Bronchial epithelial cell (primary cell): ENCODE measurements at regions not wholly inside any gene's neighbourhood (a gene's known extent, or its start where the extent isn't known, plus 50 kb on each side); places are given as distances from the start of the nearest gene placed in this dataset.

Experiments used
- DNase-seq: peaks from one replicate; pipeline ENCODE4 v3.0.0-alpha.2; 2010; ENCODE audit warnings: low read depth
- FAIRE-seq: peaks from 2 replicates; lab custom pipeline; 2011; peaks lifted over from hg19 to GRCh38; lab: Jason Lieb, UNC
- H3K27me3 ChIP-seq: 2 replicates; pipeline ENCODE4 v1.5.1; 2011; ENCODE audit warnings: low read length; ENCODE audit not compliant: control insufficient read depth, insufficient read depth
- H3K36me3 ChIP-seq: 2 replicates; pipeline ENCODE4 v1.5.1; 2011; ENCODE audit warnings: low read length; ENCODE audit not compliant: control insufficient read depth, insufficient read depth
- H3K4me3 ChIP-seq: 2 replicates; pipeline ENCODE4 v1.5.1; 2011; ENCODE audit warnings: mild to moderate bottlenecking, low read depth, low read length, control low read depth
- CTCF ChIP-seq: IDR thresholded peaks from 2 replicates; pipeline ENCODE4 v1.5.1; 2011; ENCODE audit warnings: mild to moderate bottlenecking, moderate library complexity, low read length, control low read depth, inconsistent platforms; ENCODE audit not compliant: insufficient read depth, severe bottlenecking

- Histone ChIP-seq H3K27me3 (no peaks in the 10 kb centered on the region), H3K36me3 (no peaks in the 10 kb centered on the region), H3K4me3 (no peak overlapping the region)
- no peak for TF ChIP-seq CTCF
- FAIRE-seq = no peak
- DNase-seq = no peak
These were observed 114.9 kb downstream of the MAGEB17 start for GRCh38 chrX:16282209-16282608.

- FAIRE-seq (no peak), DNase-seq (no peak)
- TF ChIP-seq CTCF = no peak
- no peaks in the 10 kb centered on the region for H3K27me3 ChIP-seq
- no peaks in the 10 kb centered on the region for H3K36me3 ChIP-seq
- H3K4me3 ChIP-seq = no peak overlapping the region
These were observed 117.6 kb downstream of the MAGEB17 start for GRCh38 chrX:16284842-16285241.

- Histone ChIP-seq H3K4me3 (no peak overlapping the region), H3K36me3 (no peaks in the 10 kb centered on the region), H3K27me3 (no peaks in the 10 kb centered on the region)
- TF ChIP-seq CTCF = no peak
- DNase-seq = no peak
- no peak for FAIRE-seq
These were observed 123.7 kb downstream of the MAGEB17 start for GRCh38 chrX:16290997-16291396.

GRCh38 chrX:16300831-16301230, 133.6 kb downstream of the MAGEB17 start:
- no peak for FAIRE-seq
- H3K36me3 ChIP-seq = no peaks in the 10 kb centered on the region

GRCh38 chrX:16304751-16305150, 137.5 kb downstream of the MAGEB17 start:
- no peak overlapping the region for H3K4me3 ChIP-seq
- no peaks in the 10 kb centered on the region for H3K36me3 ChIP-seq
- TF ChIP-seq CTCF = no peak
- H3K27me3 ChIP-seq = no peaks in the 10 kb centered on the region
- FAIRE-seq (no peak), DNase-seq (no peak)

More at GRCh38 chrX:16300831-16301230, 133.6 kb downstream of the MAGEB17 start:
- H3K27me3 ChIP-seq = no peaks in the 10 kb centered on the region
- no peak overlapping the region for H3K4me3 ChIP-seq
- DNase-seq = no peak
- TF ChIP-seq CTCF = no peak

- Histone ChIP-seq H3K36me3 (no peaks in the 10 kb centered on the region), H3K27me3 (no peaks in the 10 kb centered on the region), H3K4me3 (no peak overlapping the region)
- DNase-seq = no peak
- FAIRE-seq = no peak
- TF ChIP-seq CTCF = no peak
These were observed 137.9 kb downstream of the MAGEB17 start for GRCh38 chrX:16305187-16305586.
